AG10803 (cell line): ENCODE measurements at regions not wholly inside any gene's neighbourhood (a gene's known extent, or its start where the extent isn't known, plus 50 kb on each side); places are given as distances from the start of the nearest gene placed in this dataset.

Experiments used
- DNase-seq: peaks from one replicate; pipeline ENCODE4 v3.0.0; 2010; ENCODE audit warnings: low read depth
- H3K4me3 ChIP-seq: 2 replicates; pipeline ENCODE4 v1.5.1; 2011; ENCODE audit warnings: mild to moderate bottlenecking, low read length, control low read depth
- CTCF ChIP-seq: conservative IDR thresholded peaks from 2 replicates; pipeline ENCODE4 v1.5.1; 2011; ENCODE audit warnings: mild to moderate bottlenecking, low read length, control low read depth, inconsistent platforms

GRCh38 chr16:35639233-35640205 is 2180.1 kb downstream of the TP53TG3F start:
- no peak for DNase-seq
- no peak for TF ChIP-seq CTCF
- no peak overlapping the region for H3K4me3 ChIP-seq

GRCh38 chr16:35642322-35642835 is 2183.0 kb downstream of the TP53TG3F start:
- no peak for DNase-seq

GRCh38 chr16:35651841-35652240 is 2192.4 kb downstream of the TP53TG3F start:
- no peak overlapping the region for H3K4me3 ChIP-seq
- no peak for DNase-seq
- no peak for TF ChIP-seq CTCF

More at GRCh38 chr16:35642322-35642835, 2183.0 kb downstream of the TP53TG3F start:
- TF ChIP-seq CTCF = no peak
- no peak overlapping the region for H3K4me3 ChIP-seq

- TF ChIP-seq CTCF = no peak
- DNase-seq = no peak
- no peak overlapping the region for H3K4me3 ChIP-seq
These were observed 2204.8 kb downstream of the TP53TG3F start for GRCh38 chr16:35664091-35664693.

GRCh38 chr16:35685085-35685484 is 2225.7 kb downstream of the TP53TG3F start:
- no peak for TF ChIP-seq CTCF
- H3K4me3 ChIP-seq = no peak overlapping the region
- DNase-seq = no peak

- H3K4me3 ChIP-seq = no peak overlapping the region
- no peak for DNase-seq
- no peak for TF ChIP-seq CTCF
These were observed 2227.2 kb downstream of the TP53TG3F start for GRCh38 chr16:35686595-35686994.
